ENCODE measurements at regions not wholly inside any gene's neighbourhood (a gene's known extent, or its start where the extent isn't known, plus 50 kb on each side); places are given as distances from the start of the nearest gene placed in this dataset.

- no peak for TF ChIP-seq CTCF (IDR thresholded peaks at IDR 0.05; ENCODE audit: low read depth, low read length)
- TF ChIP-seq POLR2A (IDR thresholded peaks at IDR 0.05; ENCODE audit: extremely low read depth, insufficient read length), result no peak
Observed at GRCh38 chr3:189573004-189573403, 58.2 kb upstream of the TP63 start.

All from NB4 (cell line).